ENCODE measurements at regions not wholly inside any gene's neighbourhood (a gene's known extent, or its start where the extent isn't known, plus 50 kb on each side); places are given as distances from the start of the nearest gene placed in this dataset.

- no peak overlapping the region for H3K4me3 ChIP-seq
- no peaks in the 10 kb centered on the region for H3K27me3 ChIP-seq
- H3K4me1 ChIP-seq = no peaks in the 10 kb centered on the region
- H3K27ac ChIP-seq = no peak overlapping the region
- TF ChIP-seq CTCF (IDR thresholded peaks at IDR 0.05) = no peak
- peaks cover 0 to 6% of the 10 kb centered on the region in 2 donors for H3K9me3 ChIP-seq
- H3K36me3 ChIP-seq = no peaks in the 10 kb centered on the region
- no peak for DNase-seq (ENCODE audit: low spot score)
Observed at GRCh38 chr5:163172540-163173338, 264.7 kb upstream of the CCNG1 start.

GRCh38 chr5:163177971-163178370, 259.4 kb upstream of the CCNG1 start:
- Histone ChIP-seq H3K4me1 (no peaks in the 10 kb centered on the region), H3K27me3 (no peaks in the 10 kb centered on the region), H3K4me3 (no peak overlapping the region), H3K9me3 (no peaks in the 10 kb centered on the region), H3K27ac (no peak overlapping the region), H3K36me3 (no peaks in the 10 kb centered on the region)
- DNase-seq (ENCODE audit: low spot score) = no peak
- TF ChIP-seq CTCF (IDR thresholded peaks at IDR 0.05) = no peak

GRCh38 chr5:163185315-163185714, 252.1 kb upstream of the CCNG1 start:
- no peak for DNase-seq (ENCODE audit: low spot score)
- TF ChIP-seq CTCF (IDR thresholded peaks at IDR 0.05) = no peak
- H3K36me3 ChIP-seq = no peaks in the 10 kb centered on the region

GRCh38 chr5:163189023-163189553, 248.3 kb upstream of the CCNG1 start:
- no peak for TF ChIP-seq CTCF (IDR thresholded peaks at IDR 0.05)
- Histone ChIP-seq H3K4me3 (no peak overlapping the region), H3K36me3 (no peaks in the 10 kb centered on the region), H3K4me1 (no peaks in the 10 kb centered on the region), H3K27ac (no peak overlapping the region), H3K27me3 (no peaks in the 10 kb centered on the region), H3K9me3 (no peaks in the 10 kb centered on the region)
- no peak for DNase-seq (ENCODE audit: low spot score)

More at GRCh38 chr5:163185315-163185714, 252.1 kb upstream of the CCNG1 start:
- Histone ChIP-seq H3K27me3 (no peaks in the 10 kb centered on the region), H3K4me3 (no peak overlapping the region), H3K27ac (no peak overlapping the region), H3K9me3 (no peaks in the 10 kb centered on the region), H3K4me1 (no peaks in the 10 kb centered on the region)

GRCh38 chr5:163190283-163190682, 247.1 kb upstream of the CCNG1 start:
- H3K27ac ChIP-seq = no peak overlapping the region
- H3K4me1 ChIP-seq = no peaks in the 10 kb centered on the region
- H3K4me3 ChIP-seq = no peak overlapping the region
- no peak for DNase-seq (ENCODE audit: low spot score)
- TF ChIP-seq CTCF (IDR thresholded peaks at IDR 0.05) = no peak
- no peaks in the 10 kb centered on the region for H3K9me3 ChIP-seq
- H3K36me3 ChIP-seq = no peaks in the 10 kb centered on the region
- no peaks in the 10 kb centered on the region for H3K27me3 ChIP-seq
